ENCODE measurements at regions not wholly inside any gene's neighbourhood (a gene's known extent, or its start where the extent isn't known, plus 50 kb on each side); places are given as distances from the start of the nearest gene placed in this dataset.

GRCh38 chr4:32140636-32141035 is 1420.5 kb downstream of the PCDH7 start:
- no peak for DNase-seq (ENCODE audit: extremely low read depth, low read depth)
- no peak for TF ChIP-seq CTCF (IDR thresholded peaks at IDR 0.05; ENCODE audit: low read depth, low read length)

DNA sequence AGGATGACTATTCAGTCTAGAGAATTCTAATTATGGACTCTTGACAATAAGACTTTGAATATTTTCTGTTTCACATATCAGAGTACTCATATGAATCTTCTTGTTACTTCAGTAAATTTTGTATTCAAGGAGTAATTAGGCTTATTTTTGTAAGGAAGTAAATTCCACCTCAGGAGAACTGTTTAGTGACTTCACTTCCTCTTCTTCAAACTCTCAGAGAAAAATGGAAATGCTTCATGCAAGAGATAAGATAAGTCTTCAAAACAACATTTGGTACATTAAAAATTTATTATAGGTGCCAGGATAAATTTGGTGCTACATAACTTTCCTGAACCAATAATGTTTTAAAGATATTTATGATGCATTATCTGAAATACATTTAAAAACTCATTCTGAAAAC is 1421.9 kb downstream of the PCDH7 start:
- TF ChIP-seq CTCF (IDR thresholded peaks at IDR 0.05; ENCODE audit: low read depth, low read length) = no peak
- no peak for DNase-seq (ENCODE audit: extremely low read depth, low read depth)

GRCh38 chr4:32145987-32146386 is 1425.8 kb downstream of the PCDH7 start:
- TF ChIP-seq CTCF (IDR thresholded peaks at IDR 0.05; ENCODE audit: low read depth, low read length) = no peak

GRCh38 chr4:32147446-32148085 is 1427.4 kb downstream of the PCDH7 start:
- no peak for TF ChIP-seq CTCF (IDR thresholded peaks at IDR 0.05; ENCODE audit: low read depth, low read length)
- no peak for DNase-seq (ENCODE audit: extremely low read depth, low read depth)

More at GRCh38 chr4:32145987-32146386, 1425.8 kb downstream of the PCDH7 start:
- no peak for DNase-seq (ENCODE audit: extremely low read depth, low read depth)

DNA sequence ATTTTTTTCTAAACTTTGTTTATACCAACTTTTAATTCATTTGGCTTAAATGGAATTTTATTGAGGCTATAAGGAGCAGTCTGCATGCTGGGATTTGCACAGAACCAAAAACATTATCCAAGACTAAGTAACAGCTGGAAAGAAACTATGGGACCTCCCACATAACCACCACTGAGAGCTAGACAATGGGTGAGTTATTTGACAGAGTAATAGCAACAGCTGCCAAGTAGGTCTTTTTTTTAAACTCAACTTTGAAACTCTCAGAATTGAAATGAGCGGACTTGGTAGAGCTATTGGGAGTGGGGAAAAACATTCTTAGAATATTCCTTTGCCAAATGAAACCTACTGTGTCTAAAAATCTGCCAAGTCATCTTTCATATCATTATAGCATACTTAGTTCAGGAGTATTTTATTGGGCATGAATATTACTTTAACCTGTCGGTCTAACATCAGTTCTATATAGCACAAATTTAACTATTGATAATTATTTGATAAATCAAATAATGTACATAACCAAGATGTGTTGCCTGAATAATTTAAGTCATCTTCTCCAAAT is 1428.0 kb downstream of the PCDH7 start:
- no peak for TF ChIP-seq CTCF (IDR thresholded peaks at IDR 0.05; ENCODE audit: low read depth, low read length)
- DNase-seq (ENCODE audit: extremely low read depth, low read depth) = no peak

DNA sequence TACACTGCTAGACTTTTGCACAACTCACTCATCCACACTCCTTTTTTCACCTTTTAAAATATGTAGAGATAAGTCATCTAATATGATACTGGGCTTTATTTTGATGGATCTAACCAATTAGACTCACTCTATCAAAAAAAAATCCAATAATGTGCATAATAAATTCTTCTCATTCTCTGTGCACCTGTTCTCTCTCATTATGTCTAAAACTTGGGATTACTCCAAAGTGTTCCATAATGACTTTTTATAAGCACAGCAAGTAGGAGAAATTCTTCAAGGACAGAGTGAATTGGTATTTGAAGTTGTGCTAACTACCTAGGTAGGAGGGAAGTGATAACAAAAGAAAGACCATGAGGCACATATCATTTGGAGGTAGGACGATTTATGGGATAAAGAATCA is 1438.8 kb downstream of the PCDH7 start:
- no peak for DNase-seq (ENCODE audit: extremely low read depth, low read depth)
- TF ChIP-seq CTCF (IDR thresholded peaks at IDR 0.05; ENCODE audit: low read depth, low read length) = no peak

DNA sequence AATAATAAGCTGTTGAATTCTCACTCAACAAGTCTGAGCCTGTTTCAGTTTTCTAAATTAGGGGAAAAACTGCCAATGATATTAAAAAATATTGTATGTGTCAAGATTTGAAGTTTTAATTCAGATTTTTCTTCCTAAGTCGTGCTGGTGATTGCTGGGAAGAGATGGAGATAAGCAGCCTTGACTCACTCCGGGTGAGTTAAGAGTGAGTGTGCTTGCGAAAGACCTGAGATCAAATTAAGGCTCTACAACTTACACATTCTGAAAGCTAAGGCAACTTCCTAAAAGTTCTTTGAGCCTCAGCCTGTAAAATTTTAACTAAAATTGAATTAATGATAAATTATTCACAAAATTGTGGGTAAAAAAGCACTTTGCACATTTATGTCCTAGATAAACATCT is 1441.2 kb downstream of the PCDH7 start:
- no peak for TF ChIP-seq CTCF (IDR thresholded peaks at IDR 0.05; ENCODE audit: low read depth, low read length)
- no peak for DNase-seq (ENCODE audit: extremely low read depth, low read depth)
